Fibroblast of mammary gland (primary cell): ENCODE measurements at regions not wholly inside any gene's neighbourhood (a gene's known extent, or its start where the extent isn't known, plus 50 kb on each side); places are given as distances from the start of the nearest gene placed in this dataset.

Experiments used
- DNase-seq: peaks from one replicate; pipeline ENCODE4 v3.0.0-alpha.2; 2010; ENCODE audit warnings: low read depth
- H3K4me3 ChIP-seq: 2 replicates; pipeline ENCODE4 v1.5.1; 2011; ENCODE audit warnings: low read depth, mild to moderate bottlenecking, low read length, moderate library complexity; ENCODE audit not compliant: control insufficient read depth
- CTCF ChIP-seq: conservative IDR thresholded peaks from 2 replicates; pipeline ENCODE4 v1.5.1; 2011; ENCODE audit warnings: low read depth, low read length, inconsistent platforms; ENCODE audit not compliant: control insufficient read depth, insufficient read depth

GRCh38 chr6:144895313-144896278 is 610.5 kb downstream of the UTRN start:
- DNase-seq, result no peak
- H3K4me3 ChIP-seq, result no peak overlapping the region
- TF ChIP-seq CTCF, result no peak

GRCh38 chr6:144896289-144896688 is 611.2 kb downstream of the UTRN start:
- no peak for DNase-seq

GRCh38 chr6:144896871-144897270 is 611.7 kb downstream of the UTRN start:
- H3K4me3 ChIP-seq, result no peak overlapping the region

More at GRCh38 chr6:144896289-144896688, 611.2 kb downstream of the UTRN start:
- TF ChIP-seq CTCF, result no peak
- H3K4me3 ChIP-seq, result no peak overlapping the region

GRCh38 chr6:144897441-144897921 is 612.3 kb downstream of the UTRN start:
- DNase-seq, result peak; percentile 93
- no peak for TF ChIP-seq CTCF

More at GRCh38 chr6:144896871-144897270, 611.7 kb downstream of the UTRN start:
- TF ChIP-seq CTCF, result no peak
- no peak for DNase-seq

GRCh38 chr6:144898052-144898689 is 613.0 kb downstream of the UTRN start:
- DNase-seq, result peak; percentile 76
- H3K4me3 ChIP-seq, result no peak overlapping the region
- TF ChIP-seq CTCF, result no peak

More at GRCh38 chr6:144897441-144897921, 612.3 kb downstream of the UTRN start:
- H3K4me3 ChIP-seq, result no peak overlapping the region

GRCh38 chr6:144898741-144899140 is 613.6 kb downstream of the UTRN start:
- TF ChIP-seq CTCF, result no peak
- no peak for DNase-seq
- H3K4me3 ChIP-seq, result no peak overlapping the region
